ENCODE measurements at regions not wholly inside any gene's neighbourhood (a gene's known extent, or its start where the extent isn't known, plus 50 kb on each side); places are given as distances from the start of the nearest gene placed in this dataset.

DNA sequence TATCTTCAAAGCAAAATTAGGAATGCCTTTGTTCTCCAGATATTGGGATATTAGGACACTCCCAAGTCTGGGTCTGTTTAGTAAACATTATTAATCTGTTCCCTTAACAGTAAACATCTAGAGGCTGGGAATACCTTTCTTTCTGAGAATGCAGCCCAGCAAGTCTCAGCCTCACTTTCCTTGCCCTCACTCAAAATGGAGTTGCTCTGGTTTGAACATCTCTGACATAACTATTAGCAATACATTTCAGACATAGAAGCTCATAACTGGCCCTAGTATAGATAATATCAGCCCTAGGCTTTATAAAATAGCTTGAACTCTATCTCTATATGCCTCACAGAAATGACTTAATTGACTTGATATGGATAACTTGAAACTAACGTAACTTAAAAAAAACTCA is 299.8 kb downstream of the SPATA18 start:
- DNase-seq (ENCODE audit: extremely low spot score): no peak
- ChIA-PET POLR2A (no interaction called here), CTCF (no interaction called here)
- TF ChIP-seq TARDBP (IDR thresholded peaks at IDR 0.05): no peak
- no peak for TF ChIP-seq HDGF (IDR thresholded peaks at IDR 0.05; ENCODE audit: borderline replicate concordance)
- TF ChIP-seq, protein P1, sequence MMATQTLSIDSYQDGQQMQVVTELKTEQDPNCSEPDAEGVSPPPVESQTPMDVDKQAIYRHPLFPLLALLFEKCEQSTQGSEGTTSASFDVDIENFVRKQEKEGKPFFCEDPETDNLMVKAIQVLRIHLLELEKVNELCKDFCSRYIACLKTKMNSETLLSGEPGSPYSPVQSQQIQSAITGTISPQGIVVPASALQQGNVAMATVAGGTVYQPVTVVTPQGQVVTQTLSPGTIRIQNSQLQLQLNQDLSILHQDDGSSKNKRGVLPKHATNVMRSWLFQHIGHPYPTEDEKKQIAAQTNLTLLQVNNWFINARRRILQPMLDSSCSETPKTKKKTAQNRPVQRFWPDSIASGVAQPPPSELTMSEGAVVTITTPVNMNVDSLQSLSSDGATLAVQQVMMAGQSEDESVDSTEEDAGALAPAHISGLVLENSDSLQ (IDR thresholded peaks at IDR 0.05): no peak
- no peak for TF ChIP-seq BHLHE40 (IDR thresholded peaks at IDR 0.05; ENCODE audit: borderline replicate concordance)
- no peak for TF ChIP-seq NFRKB (IDR thresholded peaks at IDR 0.05)
- TF ChIP-seq LEF1 (IDR thresholded peaks at IDR 0.05; ENCODE audit: borderline replicate concordance): no peak
- no peak for TF ChIP-seq ARNT (IDR thresholded peaks at IDR 0.05)
- TF ChIP-seq FOXM1 (IDR thresholded peaks at IDR 0.05; ENCODE audit: borderline replicate concordance): no peak

DNA sequence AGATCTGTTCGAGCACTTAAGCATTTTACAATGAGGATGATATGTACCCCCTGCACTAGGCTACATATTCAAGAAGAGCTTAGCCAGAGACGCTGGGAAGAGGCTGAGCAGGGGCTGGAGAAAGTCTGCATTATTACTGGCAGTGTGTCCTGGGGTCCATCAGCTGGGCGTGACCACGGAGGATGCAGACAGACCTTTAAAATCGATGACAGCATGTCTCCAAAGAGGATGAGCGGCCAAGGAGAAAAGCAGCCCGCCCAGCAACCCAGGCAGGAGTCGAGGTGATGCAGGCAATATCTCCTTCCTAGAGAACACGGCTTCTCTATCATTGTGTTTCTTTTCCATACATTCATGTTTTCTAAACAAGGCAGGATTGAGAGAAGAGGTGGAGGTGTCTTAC is 300.7 kb downstream of the USP46 start:
- DNase-seq (ENCODE audit: extremely low spot score): no peak
- ChIA-PET POLR2A (no interaction called here), CTCF (no interaction called here)

DNA sequence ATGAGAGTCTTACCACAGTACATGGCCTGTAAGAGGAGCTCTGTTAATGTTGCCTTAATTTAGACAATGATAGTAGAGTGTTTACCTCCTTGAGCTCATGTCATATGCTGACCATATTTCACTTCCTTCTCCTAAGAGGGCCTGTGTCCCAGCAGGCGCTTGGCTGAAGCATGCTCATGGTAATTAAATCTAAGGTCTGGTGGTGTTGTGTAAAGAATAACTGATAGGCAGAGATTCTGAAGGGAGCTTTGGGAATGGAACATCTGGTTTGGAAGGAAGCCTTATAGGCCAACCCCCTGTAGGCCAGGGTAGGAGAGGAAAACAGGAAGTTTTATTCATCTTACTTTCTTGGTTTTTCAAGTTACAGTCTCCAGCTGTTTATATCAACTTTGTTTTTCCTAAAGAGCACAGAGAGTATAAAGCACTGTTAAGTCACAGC is 300.2 kb downstream of the USP46 start:
- no peak for DNase-seq (ENCODE audit: extremely low spot score)
- CTCF ChIA-PET: no interaction called here
- POLR2A ChIA-PET: no interaction called here

More for the DNA sequence above, 300.7 kb downstream of the USP46 start:
- no peak for TF ChIP-seq SP1 (IDR thresholded peaks at IDR 0.05)
- no peak for TF ChIP-seq LEF1 (IDR thresholded peaks at IDR 0.05; ENCODE audit: borderline replicate concordance)
- no peak for TF ChIP-seq L3MBTL2 (conservative IDR thresholded peaks at IDR 0.05)
- TF ChIP-seq FOXM1 (IDR thresholded peaks at IDR 0.05; ENCODE audit: borderline replicate concordance): no peak
- no peak for TF ChIP-seq BHLHE40 (IDR thresholded peaks at IDR 0.05; ENCODE audit: borderline replicate concordance)
- TF ChIP-seq FOXK2 (IDR thresholded peaks at IDR 0.05): no peak

DNA sequence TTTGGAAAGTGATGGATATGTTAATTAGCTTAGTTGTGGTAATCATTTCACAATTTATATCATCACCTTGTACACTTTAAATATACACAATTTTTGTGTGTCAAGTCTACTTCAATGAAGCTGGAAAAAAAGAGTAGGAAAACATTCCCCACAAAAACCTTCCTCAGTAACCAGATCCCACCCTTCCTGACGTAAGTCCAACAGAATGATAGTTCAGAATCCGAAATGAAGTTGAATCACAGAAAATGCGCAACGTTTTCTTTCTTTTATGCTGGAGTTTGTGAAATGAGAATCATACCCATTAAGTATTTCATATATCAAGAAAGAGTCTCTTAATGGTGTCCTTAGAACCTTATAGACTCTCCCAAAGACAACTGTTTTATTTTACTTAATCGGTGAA is 292.9 kb downstream of the USP46 start:
- POLR2A ChIA-PET: no interaction called here
- no peak for TF ChIP-seq NFRKB (IDR thresholded peaks at IDR 0.05)
- no peak for TF ChIP-seq SP1 (IDR thresholded peaks at IDR 0.05)
- TF ChIP-seq, protein P1 (IDR thresholded peaks at IDR 0.05): no peak
- no peak for TF ChIP-seq ZNF384 (IDR thresholded peaks at IDR 0.05)
- TF ChIP-seq HDGF (IDR thresholded peaks at IDR 0.05; ENCODE audit: borderline replicate concordance): no peak
- TF ChIP-seq TARDBP (IDR thresholded peaks at IDR 0.05): no peak
- no peak for TF ChIP-seq FOXM1 (IDR thresholded peaks at IDR 0.05; ENCODE audit: borderline replicate concordance)
- TF ChIP-seq CTBP1 (IDR thresholded peaks at IDR 0.05; ENCODE audit: borderline replicate concordance): no peak
- TF ChIP-seq FOXK2 (IDR thresholded peaks at IDR 0.05): no peak
- no peak for TF ChIP-seq LEF1 (IDR thresholded peaks at IDR 0.05; ENCODE audit: borderline replicate concordance)
- TF ChIP-seq SUZ12 (IDR thresholded peaks at IDR 0.05): no peak
- TF ChIP-seq FOXA1 (IDR thresholded peaks at IDR 0.05): no peak

More for the DNA sequence above, 300.2 kb downstream of the USP46 start:
- TF ChIP-seq LEF1 (IDR thresholded peaks at IDR 0.05; ENCODE audit: borderline replicate concordance): no peak
- no peak for TF ChIP-seq SUZ12 (IDR thresholded peaks at IDR 0.05)
- no peak for TF ChIP-seq BHLHE40 (IDR thresholded peaks at IDR 0.05; ENCODE audit: borderline replicate concordance)
- TF ChIP-seq SP1 (IDR thresholded peaks at IDR 0.05): no peak
- no peak for TF ChIP-seq NFRKB (IDR thresholded peaks at IDR 0.05)
- no peak for TF ChIP-seq ZNF384 (IDR thresholded peaks at IDR 0.05)
- TF ChIP-seq TARDBP (IDR thresholded peaks at IDR 0.05): no peak
- TF ChIP-seq FOXM1 (IDR thresholded peaks at IDR 0.05; ENCODE audit: borderline replicate concordance): no peak
- TF ChIP-seq FOXA1 (IDR thresholded peaks at IDR 0.05): no peak
- TF ChIP-seq ELF4 (IDR thresholded peaks at IDR 0.05): no peak
- TF ChIP-seq FOXK2 (IDR thresholded peaks at IDR 0.05): no peak
- TF ChIP-seq L3MBTL2 (conservative IDR thresholded peaks at IDR 0.05): no peak
- TF ChIP-seq ARNT (IDR thresholded peaks at IDR 0.05): no peak
- TF ChIP-seq, protein P1 (IDR thresholded peaks at IDR 0.05): no peak
- TF ChIP-seq CTBP1 (IDR thresholded peaks at IDR 0.05; ENCODE audit: borderline replicate concordance): no peak
- no peak for TF ChIP-seq HDGF (IDR thresholded peaks at IDR 0.05; ENCODE audit: borderline replicate concordance)

DNA sequence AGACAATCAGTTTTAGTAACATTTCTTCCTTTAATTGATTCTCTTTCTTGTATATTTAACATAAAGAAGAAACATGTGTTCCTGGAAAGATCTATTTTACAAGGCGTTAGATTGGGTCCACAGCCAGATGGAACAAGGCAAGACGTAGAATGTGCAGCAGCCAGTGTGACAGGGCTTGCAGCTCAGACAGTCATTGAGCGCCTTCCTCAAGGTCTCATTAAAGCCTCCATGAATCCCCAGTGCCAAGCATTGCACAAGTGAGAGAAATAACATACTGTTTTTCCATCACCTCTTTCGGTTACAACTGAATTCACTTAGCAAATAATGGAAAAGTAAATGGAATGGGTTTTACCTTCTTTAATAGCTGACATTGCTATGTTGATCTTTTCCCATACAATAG is 292.5 kb downstream of the USP46 start:
- TF ChIP-seq LEF1 (IDR thresholded peaks at IDR 0.05; ENCODE audit: borderline replicate concordance) (no peak), ELF4 (IDR thresholded peaks at IDR 0.05) (no peak), HDGF (IDR thresholded peaks at IDR 0.05; ENCODE audit: borderline replicate concordance) (no peak), FOXK2 (IDR thresholded peaks at IDR 0.05) (no peak), SP1 (IDR thresholded peaks at IDR 0.05) (no peak), FOXA1 (IDR thresholded peaks at IDR 0.05) (no peak), L3MBTL2 (conservative IDR thresholded peaks at IDR 0.05) (no peak)
- ChIA-PET POLR2A (no interaction called here), CTCF (interaction anchor here (1.5 kb wide), 1 partner anchor 9 kb away, joined by 4 read pairs; no protein-coding TSS in a partner anchor)
- DNase-seq (ENCODE audit: extremely low spot score): no peak

More for the DNA sequence above, 292.9 kb downstream of the USP46 start:
- CTCF ChIA-PET: no interaction called here
- DNase-seq (ENCODE audit: extremely low spot score): no peak

DNA sequence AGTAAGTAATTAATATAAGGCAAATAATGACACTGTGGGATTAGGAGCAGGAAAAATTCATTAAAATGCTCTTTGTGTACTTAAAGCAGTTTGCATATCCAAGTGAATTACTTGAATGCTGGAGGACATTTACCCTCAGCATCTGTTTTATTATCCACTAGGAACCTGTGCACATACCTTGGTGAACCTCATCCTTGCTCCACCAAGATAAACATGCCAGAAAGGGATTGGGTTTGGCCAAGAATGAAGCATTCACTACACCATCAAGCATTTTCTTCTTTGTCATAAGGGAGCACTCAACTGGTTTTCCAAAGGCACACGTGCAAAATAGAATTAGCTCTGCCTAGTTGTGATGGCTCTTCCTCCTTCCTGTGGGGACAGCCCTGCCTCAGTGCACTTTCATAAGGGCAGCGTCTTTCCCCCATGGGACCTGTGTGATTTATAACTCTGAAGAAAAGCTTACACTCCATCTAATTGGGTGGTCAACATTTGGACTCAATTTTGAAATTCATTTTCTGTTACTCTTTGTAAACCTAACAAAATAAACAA is 291.7 kb downstream of the USP46 start:
- no peak for DNase-seq (ENCODE audit: extremely low spot score)
- ChIA-PET CTCF (interaction anchor here (1.5 kb wide), 1 partner anchor 9 kb away, joined by 4 read pairs; no protein-coding TSS in a partner anchor), POLR2A (no interaction called here)
- TF ChIP-seq BHLHE40 (IDR thresholded peaks at IDR 0.05; ENCODE audit: borderline replicate concordance): no peak
- no peak for TF ChIP-seq TARDBP (IDR thresholded peaks at IDR 0.05)
- TF ChIP-seq, protein P1 (IDR thresholded peaks at IDR 0.05): no peak
- no peak for TF ChIP-seq NFRKB (IDR thresholded peaks at IDR 0.05)
- no peak for TF ChIP-seq SUZ12 (IDR thresholded peaks at IDR 0.05)
- no peak for TF ChIP-seq LEF1 (IDR thresholded peaks at IDR 0.05; ENCODE audit: borderline replicate concordance)
- no peak for TF ChIP-seq SP1 (IDR thresholded peaks at IDR 0.05)
- no peak for TF ChIP-seq FOXK2 (IDR thresholded peaks at IDR 0.05)
- no peak for TF ChIP-seq HDGF (IDR thresholded peaks at IDR 0.05; ENCODE audit: borderline replicate concordance)
- no peak for TF ChIP-seq ZNF384 (IDR thresholded peaks at IDR 0.05)
- TF ChIP-seq CTBP1 (IDR thresholded peaks at IDR 0.05; ENCODE audit: borderline replicate concordance): no peak
- no peak for TF ChIP-seq FOXM1 (IDR thresholded peaks at IDR 0.05; ENCODE audit: borderline replicate concordance)
- no peak for TF ChIP-seq L3MBTL2 (conservative IDR thresholded peaks at IDR 0.05)
